SK-N-SH (cell line): ENCODE measurements at regions not wholly inside any gene's neighbourhood (a gene's known extent, or its start where the extent isn't known, plus 50 kb on each side); places are given as distances from the start of the nearest gene placed in this dataset.
"Not testable (repeated sequence)": the region's sequence is repeated elsewhere in the genome, so short reads cannot be mapped to it uniquely, and the experiment has no call there.

Experiments used
- CTCF ChIA-PET: fragments of 300-600, 350-600 bp; formaldehyde crosslinking; extraction: SDS; loops from one replicate; lab custom pipeline; 2021; lab: Yijun Ruan, JAX
- POLR2A ChIA-PET: fragments of 350-600 bp; sonication (Branson Sonifier 250); formaldehyde crosslinking; extraction: SDS; loops from one replicate; lab custom pipeline; 2020; ENCODE audit warnings: antibody characterized with exemption, inconsistent platforms; lab: Yijun Ruan, JAX
- DNase-seq: peaks from one replicate; pipeline ENCODE4 v3.0.0; 2012
- H2AFZ ChIP-seq: fragments of 200-600 bp; sonication (generic); 2 replicates; pipeline ENCODE4 v1.8.1; 2016; ENCODE audit warnings: antibody characterized with exemption, mild to moderate bottlenecking, low read depth
- H3F3A ChIP-seq: fragments of 200-600 bp; sonication (generic); replicated peaks from 2 replicates; pipeline ENCODE3; 2016; ENCODE audit warnings: antibody characterized with exemption, mild to moderate bottlenecking; ENCODE audit not compliant: insufficient read depth
- H3K27ac ChIP-seq, 2 experiments: fragments of 200-500 bp in 1 of 2; fragments of 200-600 bp in 1 of 2; sonication (Bioruptor generic) in 1 of 2; sonication (generic), shearing (Covaris generic) in 1 of 2; 2 replicates each; pipeline versions ENCODE4 v1.5.1 to v1.6.1; 2014 to 2016; ENCODE audit warnings: low read depth in 2 of 2, inconsistent platforms in 1 of 2, low read length in 1 of 2, mild to moderate bottlenecking in 1 of 2, mixed read lengths in 1 of 2
- H3K27me3 ChIP-seq: fragments of 200-600 bp; sonication (generic), shearing (Covaris generic); 2 replicates; pipeline ENCODE4 v1.6.1; 2016; ENCODE audit warnings: mixed run types; ENCODE audit not compliant: insufficient read depth
- H3K36me3 ChIP-seq, 2 experiments: fragments of 200-500 bp in 1 of 2; fragments of 200-600 bp in 1 of 2; sonication (Bioruptor generic) in 1 of 2; sonication (generic) in 1 of 2; replicated peaks in 1 of 2; 2 replicates each; pipeline versions ENCODE3 to v1.5.1; 2014 to 2016; ENCODE audit warnings: low read length in 1 of 2, mild to moderate bottlenecking in 1 of 2; ENCODE audit not compliant: insufficient read depth in 2 of 2, control insufficient read depth in 1 of 2
- H3K4me1 ChIP-seq, 2 experiments: fragments of 200-500 bp in 1 of 2; fragments of 200-600 bp in 1 of 2; sonication (Bioruptor generic) in 1 of 2; sonication (generic), shearing (Covaris generic) in 1 of 2; 2 replicates each; pipeline versions ENCODE4 v1.5.1 to v1.6.1; 2014 to 2016; ENCODE audit warnings: low read depth in 1 of 2, low read length in 1 of 2, mixed run types in 1 of 2; ENCODE audit not compliant: insufficient read depth in 2 of 2, control insufficient read depth in 1 of 2
- H3K4me2 ChIP-seq: fragments of 200-600 bp; sonication (generic), shearing (Covaris generic); 2 replicates; pipeline ENCODE4 v1.6.1; 2017; ENCODE audit warnings: mixed run types
- H3K4me3 ChIP-seq, 2 experiments: fragments of 200-500 bp in 1 of 2; fragments of 200-600 bp in 1 of 2; sonication (Bioruptor generic) in 1 of 2; sonication (generic), shearing (Covaris generic) in 1 of 2; 2 replicates each; pipeline versions ENCODE4 v1.5.1 to v1.8.1; 2014 to 2016; ENCODE audit warnings: low read depth in 2 of 2, inconsistent platforms in 1 of 2, low read length in 1 of 2, mild to moderate bottlenecking in 1 of 2, mixed read lengths in 1 of 2, moderate library complexity in 1 of 2
- H3K79me2 ChIP-seq: fragments of 200-600 bp; sonication (generic); 2 replicates; pipeline ENCODE4 v1.8.1; 2017; ENCODE audit warnings: mild to moderate bottlenecking; ENCODE audit not compliant: insufficient read depth
- H3K9ac ChIP-seq: fragments of 200-600 bp; sonication (generic); 2 replicates; pipeline ENCODE4 v1.6.1; 2017; ENCODE audit warnings: mixed run types
- H3K9me2 ChIP-seq: fragments of 200-600 bp; sonication (generic); 2 replicates; pipeline ENCODE4 v1.6.1; 2017; ENCODE audit warnings: mixed run types
- H3K9me3 ChIP-seq: fragments of 200-600 bp; sonication (generic); 2 replicates; pipeline ENCODE4 v1.6.1; 2017; ENCODE audit warnings: mixed run types, mild to moderate bottlenecking, moderate library complexity
- H4K20me1 ChIP-seq: fragments of 200-600 bp; sonication (generic); 2 replicates; pipeline ENCODE4 v1.6.1; 2017; ENCODE audit warnings: mild to moderate bottlenecking, mixed run types; ENCODE audit not compliant: insufficient read depth
- CHD2 ChIP-seq: fragments of 150-350 bp; IDR thresholded peaks from 2 replicates; pipeline ENCODE4 v1.6.1; 2018; ENCODE audit warnings: low read length; ENCODE audit not compliant: partially characterized antibody
- EP300 ChIP-seq, 2 experiments: IDR thresholded peaks; 2 replicates each; pipeline versions ENCODE4 v1.4.0 to v1.6.1; 2012; ENCODE audit warnings: borderline replicate concordance in 1 of 2, low read depth in 1 of 2, low read length in 1 of 2
- FOXJ3 ChIP-seq: sonication (generic); formaldehyde crosslinking; IDR thresholded peaks from 2 replicates; pipeline ENCODE4 v1.5.1; 2020; ENCODE audit warnings: mild to moderate bottlenecking, missing genetic modification reagents
- GABPA ChIP-seq: IDR thresholded peaks from 2 replicates; pipeline ENCODE4 v1.4.0; 2012; ENCODE audit warnings: low read depth, mild to moderate bottlenecking
- GATA2 ChIP-seq: sonication (generic); formaldehyde crosslinking; IDR thresholded peaks from 2 replicates; pipeline ENCODE4 v1.5.0; 2020; ENCODE audit warnings: mild to moderate bottlenecking, missing genetic modification reagents
- IRF3 ChIP-seq: fragments of 150-350 bp; IDR thresholded peaks from 2 replicates; pipeline ENCODE4 v1.6.1; 2016; ENCODE audit warnings: mild to moderate bottlenecking, low read depth, low read length
- JUND ChIP-seq: IDR thresholded peaks from 2 replicates; pipeline ENCODE4 v1.4.0; 2012
- MAX ChIP-seq: IDR thresholded peaks from 2 replicates; pipeline ENCODE4 v1.4.0; 2012; ENCODE audit warnings: low read depth
- MEF2A ChIP-seq: IDR thresholded peaks from 2 replicates; pipeline ENCODE4 v1.4.0; 2012; ENCODE audit warnings: low read depth, borderline replicate concordance
- MXI1 ChIP-seq: IDR thresholded peaks from 2 replicates; pipeline ENCODE4 v1.6.1; 2012; ENCODE audit warnings: mild to moderate bottlenecking, low read depth, low read length, improper control_type of control experiment
- NFIC ChIP-seq: IDR thresholded peaks from 2 replicates; pipeline ENCODE4 v1.4.0; 2012; ENCODE audit warnings: borderline replicate concordance
- PBX3 ChIP-seq: IDR thresholded peaks from 2 replicates; pipeline ENCODE4; 2012
- RCOR1 ChIP-seq: fragments of 150-350 bp; IDR thresholded peaks from 2 replicates; pipeline ENCODE4 v1.6.1; 2017; ENCODE audit warnings: antibody characterized with exemption, low read length
- RFX5 ChIP-seq: IDR thresholded peaks from 2 replicates; pipeline ENCODE4 v1.6.1; 2012; ENCODE audit warnings: mild to moderate bottlenecking, improper control_type of control experiment, low read length
- RXRA ChIP-seq: IDR thresholded peaks from 2 replicates; pipeline ENCODE4 v1.4.0; 2012; ENCODE audit warnings: low read depth, mild to moderate bottlenecking, borderline replicate concordance
- SIN3A ChIP-seq: IDR thresholded peaks from 2 replicates; pipeline ENCODE4 v1.6.1; 2012; ENCODE audit warnings: low read depth, mild to moderate bottlenecking, low read length, moderate library complexity, borderline replicate concordance
- TCF12 ChIP-seq: IDR thresholded peaks from 2 replicates; pipeline ENCODE4 v1.4.0; 2012
- TEAD4 ChIP-seq: IDR thresholded peaks from 2 replicates; pipeline ENCODE4 v1.4.0; 2012; ENCODE audit warnings: mild to moderate bottlenecking, borderline replicate concordance; ENCODE audit not compliant: insufficient read depth
- WGBS: methylation state at CpG from one replicate; pipeline ENCODE4 v1.1.6; 2017; ENCODE audit warnings: low lambda C conversion rate; 5-methylcytosine and 5-hydroxymethylcytosine counted together

GRCh38 chr20:51943761-51944160 lies 141.4 kb upstream of the SALL4 start:
- no peak for TF ChIP-seq TEAD4
- TF ChIP-seq GABPA = no peak
- TF ChIP-seq PBX3 = no peak
- no peak for TF ChIP-seq RCOR1
- no peak for TF ChIP-seq MEF2A
- TF ChIP-seq CHD2 = no peak
- CTCF ChIA-PET = no interaction called here
- Histone ChIP-seq H2AFZ (no peak overlapping the region), H3K79me2 (no peaks in the 10 kb centered on the region), H3K36me3 (no peaks in the 10 kb centered on the region), H3K4me1 (peaks cover 0 to 2% of the 10 kb centered on the region in 2 experiments; a peak in 1 of 4 replicates), H4K20me1 (no peaks in the 10 kb centered on the region), H3K9me3 (no peaks in the 10 kb centered on the region), H3K27ac (no peak overlapping the region), H3K27me3 (no peaks in the 10 kb centered on the region), H3K9me2 (no peaks in the 10 kb centered on the region), H3K9ac (no peak overlapping the region), H3K4me3 (no peak overlapping the region), H3K4me2 (no peak overlapping the region), H3F3A (no peaks in the 10 kb centered on the region)
- POLR2A ChIA-PET = no interaction called here
- no peak for DNase-seq
- WGBS = 94% methylated on average over 5 of the region's 5 CpGs

- H3F3A ChIP-seq, H3K4me2 ChIP-seq, H3K9ac ChIP-seq, H3K27me3 ChIP-seq, H4K20me1 ChIP-seq, POLR2A ChIA-PET, H3K27ac ChIP-seq, H3K4me3 ChIP-seq, H3K4me1 ChIP-seq, CTCF ChIA-PET, DNase-seq, H3K79me2 ChIP-seq, H3K36me3 ChIP-seq, H2AFZ ChIP-seq, H3K9me2 ChIP-seq, H3K9me3 ChIP-seq: not testable (repeated sequence)
- 87% methylated on average over 6 of the region's 6 CpGs for WGBS
Observed at GRCh38 chr20:51943326-51943725, 141.0 kb upstream of the SALL4 start.

- Histone ChIP-seq H3K36me3 (no peaks in the 10 kb centered on the region), H3K27ac (no peak overlapping the region), H3K4me2 (no peak overlapping the region), H3K9me3 (no peaks in the 10 kb centered on the region), H3K9ac (no peak overlapping the region), H3K4me1 (peaks cover 0 to 2% of the 10 kb centered on the region in 2 experiments; a peak in 1 of 4 replicates), H2AFZ (no peak overlapping the region), H3K9me2 (no peaks in the 10 kb centered on the region), H4K20me1 (no peaks in the 10 kb centered on the region), H3K79me2 (no peaks in the 10 kb centered on the region), H3F3A (no peaks in the 10 kb centered on the region), H3K27me3 (no peaks in the 10 kb centered on the region), H3K4me3 (no peak overlapping the region)
- TF ChIP-seq RXRA = no peak
- no peak for TF ChIP-seq RCOR1
- TF ChIP-seq GATA2 = no peak
- no peak for TF ChIP-seq JUND
- no peak for TF ChIP-seq MAX
- no peak for TF ChIP-seq MEF2A
- TF ChIP-seq EP300 (IDR thresholded peaks at IDR 0.05; ENCODE audit: borderline replicate concordance in 1 of 2, low read depth in 1 of 2, low read length in 1 of 2) = no peak
- TF ChIP-seq FOXJ3 (CRISPR knock-in tag) = no peak
- no peak for TF ChIP-seq SIN3A
- TF ChIP-seq GABPA = no peak
- no peak for TF ChIP-seq NFIC
- no peak for TF ChIP-seq RFX5
- no peak for TF ChIP-seq TEAD4
- TF ChIP-seq MXI1 = no peak
- no peak for TF ChIP-seq TCF12
- TF ChIP-seq IRF3 = no peak
- no peak for DNase-seq
- CTCF ChIA-PET = interaction anchor here (0.6 kb wide), 1 partner anchor 176 kb away, joined by 3 read pairs; no protein-coding TSS in a partner anchor
- POLR2A ChIA-PET = no interaction called here
- 93% methylated on average over 6 of the region's 6 CpGs for WGBS
Observed at GRCh38 chr20:51941503-51941902, 139.2 kb upstream of the SALL4 start.
